K562 (cell line): ENCODE measurements at regions not wholly inside any gene's neighbourhood (a gene's known extent, or its start where the extent isn't known, plus 50 kb on each side); places are given as distances from the start of the nearest gene placed in this dataset.

Experiments used
- EZH2 ChIP-seq: IDR thresholded peaks from 2 replicates; pipeline ENCODE4 v1.6.1; 2012; ENCODE audit warnings: low read depth, mild to moderate bottlenecking, inconsistent platforms, low read length, borderline replicate concordance
- GATAD2B ChIP-seq: fragments of 450-650 bp; IDR thresholded peaks from 2 replicates; pipeline ENCODE4 v1.6.1; 2017; ENCODE audit warnings: mild to moderate bottlenecking, borderline replicate concordance
- HOXB6 ChIP-seq: fragments of 250-450 bp; sonication (Bioruptor Pico); IDR thresholded peaks from 2 replicates; pipeline ENCODE4 v1.5.1; 2022; ENCODE audit warnings: mild to moderate bottlenecking, borderline replicate concordance
- L3MBTL2 ChIP-seq: fragments of 450-650 bp; IDR thresholded peaks from 2 replicates; pipeline ENCODE4 v1.6.1; 2016; ENCODE audit warnings: mild to moderate bottlenecking, moderate library complexity
- MED1 ChIP-seq: sonication (generic); formaldehyde crosslinking; IDR thresholded peaks from 2 replicates; pipeline ENCODE4 v1.8.1; 2023; ENCODE audit warnings: missing genetic modification reagents, borderline replicate concordance
- PHF8 ChIP-seq: fragments of 200-600 bp; sonication (generic); IDR thresholded peaks from 2 replicates; pipeline ENCODE4 v1.6.1; 2012; ENCODE audit warnings: mixed run types, mild to moderate bottlenecking, inconsistent platforms, low read length, moderate library complexity, borderline replicate concordance
- POLR2AphosphoS5 ChIP-seq: IDR thresholded peaks from 2 replicates; pipeline ENCODE4 v1.6.1; 2011; ENCODE audit warnings: mild to moderate bottlenecking, low read depth, low read length, moderate library complexity; ENCODE audit not compliant: control insufficient read depth, insufficient read depth
- RFX7 ChIP-seq: fragments of 250-450 bp; sonication (Bioruptor Pico); IDR thresholded peaks from 2 replicates; pipeline ENCODE4 v1.5.1; 2021; ENCODE audit warnings: mild to moderate bottlenecking
- TAF1 ChIP-seq: IDR thresholded peaks from 2 replicates; pipeline ENCODE4 v1.6.1; 2011; ENCODE audit warnings: mild to moderate bottlenecking, low read length, moderate library complexity; ENCODE audit not compliant: insufficient read depth, control insufficient read depth, severe bottlenecking; ENCODE audit errors: extremely low read depth
- TF ChIP-seq, protein P1 (sequence below): fragments of 450-650 bp; IDR thresholded peaks from 2 replicates; pipeline ENCODE4 v1.6.1; 2017; ENCODE audit warnings: mild to moderate bottlenecking, moderate library complexity
- TF ChIP-seq, protein P2 (sequence below): fragments of 250-450 bp; sonication (Bioruptor Pico); IDR thresholded peaks from 2 replicates; pipeline ENCODE4 v1.5.0; 2020; ENCODE audit warnings: mild to moderate bottlenecking, borderline replicate concordance
- TF ChIP-seq, protein P3 (sequence below), 3 experiments: IDR thresholded peaks in 2 of 3; conservative IDR thresholded peaks in 1 of 3; 2 replicates each; pipeline ENCODE4 v1.5.1; 2011 to 2012; ENCODE audit warnings: low read length in 3 of 3, mild to moderate bottlenecking in 3 of 3, control low read depth in 2 of 3, improper control_type of control experiment in 1 of 3, inconsistent platforms in 1 of 3, low read depth in 1 of 3, mixed read lengths in 1 of 3, moderate library complexity in 1 of 3; ENCODE audit not compliant: insufficient read depth in 2 of 3
- TF ChIP-seq, protein P4 (sequence below): fragments of 450-650 bp; IDR thresholded peaks from 2 replicates; pipeline ENCODE4 v1.6.1; 2014; ENCODE audit warnings: low read depth, mild to moderate bottlenecking, moderate library complexity, borderline replicate concordance

DNA sequence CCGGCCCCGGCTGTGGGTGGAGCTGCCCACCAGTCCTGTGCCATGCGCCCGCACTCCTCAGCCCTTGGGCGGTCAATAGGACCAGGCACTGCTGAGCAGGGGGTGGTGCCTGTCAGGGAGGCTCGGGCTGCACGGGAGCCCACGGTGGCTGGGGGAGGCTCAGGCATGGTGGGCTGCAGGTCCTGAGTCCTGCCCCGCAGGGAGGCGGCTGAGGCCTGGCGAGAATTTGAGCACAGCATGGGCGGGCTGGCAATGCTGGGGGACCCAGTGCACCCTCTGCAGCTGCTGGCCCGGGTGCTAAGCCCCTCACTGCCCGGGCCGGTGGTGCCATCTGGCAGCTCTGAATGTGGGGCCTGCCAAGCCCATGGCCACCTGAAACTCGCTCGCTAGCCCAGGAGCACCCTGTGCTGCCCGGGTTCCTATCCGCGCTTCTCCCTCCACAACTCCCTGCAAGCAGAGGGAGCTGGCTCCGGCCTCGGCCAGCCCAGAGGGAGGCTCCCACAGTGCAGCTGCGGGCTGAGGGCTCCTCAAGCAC, 1371.1 kb downstream of the FSCB start:
- TF ChIP-seq, protein P1, sequence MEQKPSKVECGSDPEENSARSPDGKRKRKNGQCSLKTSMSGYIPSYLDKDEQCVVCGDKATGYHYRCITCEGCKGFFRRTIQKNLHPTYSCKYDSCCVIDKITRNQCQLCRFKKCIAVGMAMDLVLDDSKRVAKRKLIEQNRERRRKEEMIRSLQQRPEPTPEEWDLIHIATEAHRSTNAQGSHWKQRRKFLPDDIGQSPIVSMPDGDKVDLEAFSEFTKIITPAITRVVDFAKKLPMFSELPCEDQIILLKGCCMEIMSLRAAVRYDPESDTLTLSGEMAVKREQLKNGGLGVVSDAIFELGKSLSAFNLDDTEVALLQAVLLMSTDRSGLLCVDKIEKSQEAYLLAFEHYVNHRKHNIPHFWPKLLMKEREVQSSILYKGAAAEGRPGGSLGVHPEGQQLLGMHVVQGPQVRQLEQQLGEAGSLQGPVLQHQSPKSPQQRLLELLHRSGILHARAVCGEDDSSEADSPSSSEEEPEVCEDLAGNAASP = no peak
- no peak for TF ChIP-seq PHF8
- TF ChIP-seq POLR2AphosphoS5 = no peak
- no peak for TF ChIP-seq MED1 (CRISPR knock-in tag)
- TF ChIP-seq, protein P2, sequence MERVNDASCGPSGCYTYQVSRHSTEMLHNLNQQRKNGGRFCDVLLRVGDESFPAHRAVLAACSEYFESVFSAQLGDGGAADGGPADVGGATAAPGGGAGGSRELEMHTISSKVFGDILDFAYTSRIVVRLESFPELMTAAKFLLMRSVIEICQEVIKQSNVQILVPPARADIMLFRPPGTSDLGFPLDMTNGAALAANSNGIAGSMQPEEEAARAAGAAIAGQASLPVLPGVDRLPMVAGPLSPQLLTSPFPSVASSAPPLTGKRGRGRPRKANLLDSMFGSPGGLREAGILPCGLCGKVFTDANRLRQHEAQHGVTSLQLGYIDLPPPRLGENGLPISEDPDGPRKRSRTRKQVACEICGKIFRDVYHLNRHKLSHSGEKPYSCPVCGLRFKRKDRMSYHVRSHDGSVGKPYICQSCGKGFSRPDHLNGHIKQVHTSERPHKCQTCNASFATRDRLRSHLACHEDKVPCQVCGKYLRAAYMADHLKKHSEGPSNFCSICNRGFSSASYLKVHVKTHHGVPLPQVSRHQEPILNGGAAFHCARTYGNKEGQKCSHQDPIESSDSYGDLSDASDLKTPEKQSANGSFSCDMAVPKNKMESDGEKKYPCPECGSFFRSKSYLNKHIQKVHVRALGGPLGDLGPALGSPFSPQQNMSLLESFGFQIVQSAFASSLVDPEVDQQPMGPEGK (CRISPR knock-in tag) = no peak
- no peak for TF ChIP-seq EZH2
- TF ChIP-seq, protein P3, sequence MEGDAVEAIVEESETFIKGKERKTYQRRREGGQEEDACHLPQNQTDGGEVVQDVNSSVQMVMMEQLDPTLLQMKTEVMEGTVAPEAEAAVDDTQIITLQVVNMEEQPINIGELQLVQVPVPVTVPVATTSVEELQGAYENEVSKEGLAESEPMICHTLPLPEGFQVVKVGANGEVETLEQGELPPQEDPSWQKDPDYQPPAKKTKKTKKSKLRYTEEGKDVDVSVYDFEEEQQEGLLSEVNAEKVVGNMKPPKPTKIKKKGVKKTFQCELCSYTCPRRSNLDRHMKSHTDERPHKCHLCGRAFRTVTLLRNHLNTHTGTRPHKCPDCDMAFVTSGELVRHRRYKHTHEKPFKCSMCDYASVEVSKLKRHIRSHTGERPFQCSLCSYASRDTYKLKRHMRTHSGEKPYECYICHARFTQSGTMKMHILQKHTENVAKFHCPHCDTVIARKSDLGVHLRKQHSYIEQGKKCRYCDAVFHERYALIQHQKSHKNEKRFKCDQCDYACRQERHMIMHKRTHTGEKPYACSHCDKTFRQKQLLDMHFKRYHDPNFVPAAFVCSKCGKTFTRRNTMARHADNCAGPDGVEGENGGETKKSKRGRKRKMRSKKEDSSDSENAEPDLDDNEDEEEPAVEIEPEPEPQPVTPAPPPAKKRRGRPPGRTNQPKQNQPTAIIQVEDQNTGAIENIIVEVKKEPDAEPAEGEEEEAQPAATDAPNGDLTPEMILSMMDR (IDR thresholded peaks at IDR 0.05 in 2 of 3, conservative IDR thresholded peaks at IDR 0.05 in 1 of 3; ENCODE audit: insufficient read depth in 2 of 3, low read depth in 1 of 3, low read length in 3 of 3) = no peak
- TF ChIP-seq, protein P4, sequence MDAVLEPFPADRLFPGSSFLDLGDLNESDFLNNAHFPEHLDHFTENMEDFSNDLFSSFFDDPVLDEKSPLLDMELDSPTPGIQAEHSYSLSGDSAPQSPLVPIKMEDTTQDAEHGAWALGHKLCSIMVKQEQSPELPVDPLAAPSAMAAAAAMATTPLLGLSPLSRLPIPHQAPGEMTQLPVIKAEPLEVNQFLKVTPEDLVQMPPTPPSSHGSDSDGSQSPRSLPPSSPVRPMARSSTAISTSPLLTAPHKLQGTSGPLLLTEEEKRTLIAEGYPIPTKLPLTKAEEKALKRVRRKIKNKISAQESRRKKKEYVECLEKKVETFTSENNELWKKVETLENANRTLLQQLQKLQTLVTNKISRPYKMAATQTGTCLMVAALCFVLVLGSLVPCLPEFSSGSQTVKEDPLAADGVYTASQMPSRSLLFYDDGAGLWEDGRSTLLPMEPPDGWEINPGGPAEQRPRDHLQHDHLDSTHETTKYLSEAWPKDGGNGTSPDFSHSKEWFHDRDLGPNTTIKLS = no peak
- TF ChIP-seq TAF1 = no peak
- no peak for TF ChIP-seq GATAD2B
- no peak for TF ChIP-seq RFX7
- no peak for TF ChIP-seq L3MBTL2
- no peak for TF ChIP-seq HOXB6
